OCI-LY1 (cell line): ENCODE measurements at regions not wholly inside any gene's neighbourhood (a gene's known extent, or its start where the extent isn't known, plus 50 kb on each side); places are given as distances from the start of the nearest gene placed in this dataset.

Experiments used
- H2AFZ ChIP-seq: fragments of 200-600 bp; sonication (generic), shearing (Covaris generic); 2 replicates; pipeline ENCODE4 v1.6.0; 2014; ENCODE audit warnings: antibody characterized with exemption, mild to moderate bottlenecking, low read length
- H3F3A ChIP-seq: fragments of 200-600 bp; sonication (generic), shearing (Covaris generic); 2 replicates; pipeline ENCODE4 v1.6.0; 2014; ENCODE audit warnings: mild to moderate bottlenecking, antibody characterized with exemption, low read length, moderate library complexity; ENCODE audit not compliant: insufficient read depth
- H3K27ac ChIP-seq: fragments of 200-600 bp; sonication (generic); 2 replicates; pipeline ENCODE4 v1.5.1; 2014; ENCODE audit warnings: low read length, mixed run types, mild to moderate bottlenecking, low read depth; ENCODE audit not compliant: poor library complexity, severe bottlenecking
- H3K27me3 ChIP-seq: fragments of 200-600 bp; sonication (generic); 2 replicates; pipeline ENCODE4 v1.6.0; 2014; ENCODE audit warnings: antibody characterized with exemption, mild to moderate bottlenecking, low read length, moderate library complexity; ENCODE audit not compliant: insufficient read depth
- H3K36me3 ChIP-seq: fragments of 200-600 bp; sonication (generic); 2 replicates; pipeline ENCODE4 v1.6.1; 2014; ENCODE audit warnings: mild to moderate bottlenecking, antibody characterized with exemption, low read length, moderate library complexity, mixed read lengths; ENCODE audit not compliant: insufficient read depth
- H3K4me1 ChIP-seq: fragments of 200-600 bp; sonication (generic); 2 replicates; pipeline ENCODE4 v1.5.1; 2014; ENCODE audit warnings: mild to moderate bottlenecking, low read length, moderate library complexity; ENCODE audit not compliant: insufficient read depth, severe bottlenecking
- H3K4me2 ChIP-seq: fragments of 200-600 bp; sonication (generic), shearing (Covaris generic); 2 replicates; pipeline ENCODE4 v1.6.1; 2014; ENCODE audit warnings: low read length
- H3K4me3 ChIP-seq: fragments of 200-600 bp; sonication (generic); 2 replicates; pipeline ENCODE4 v1.5.1; 2014; ENCODE audit warnings: low read length, low read depth, mild to moderate bottlenecking, mixed read lengths; ENCODE audit not compliant: poor library complexity, severe bottlenecking
- H3K79me2 ChIP-seq: fragments of 200-600 bp; shearing (Covaris generic); 2 replicates; pipeline ENCODE4 v1.6.1; 2016; ENCODE audit warnings: mixed run types, low read length, mixed read lengths; ENCODE audit not compliant: insufficient read depth
- H3K9ac ChIP-seq: fragments of 200-600 bp; sonication (generic), shearing (Covaris generic); 2 replicates; pipeline ENCODE4 v1.6.1; 2014; ENCODE audit warnings: mild to moderate bottlenecking, low read length, mixed read lengths
- H3K9me2 ChIP-seq: fragments of 200-600 bp; sonication (generic), shearing (Covaris generic); 2 replicates; pipeline ENCODE4 v1.6.1; 2014; ENCODE audit warnings: low read depth, mild to moderate bottlenecking, low read length, mixed read lengths
- H3K9me3 ChIP-seq: fragments of 200-600 bp; shearing (Covaris generic); 2 replicates; pipeline ENCODE4 v1.6.1; 2014; ENCODE audit warnings: low read length, mixed read lengths
- H4K20me1 ChIP-seq: fragments of 200-600 bp; sonication (generic), shearing (Covaris generic); 2 replicates; pipeline ENCODE4 v1.6.0; 2016; ENCODE audit warnings: mild to moderate bottlenecking, low read length; ENCODE audit not compliant: insufficient read depth
- EZH2 ChIP-seq: fragments of 200-600 bp; sonication (generic), shearing (Covaris generic); IDR thresholded peaks from 2 replicates; pipeline ENCODE4 v1.8.0; 2017; ENCODE audit warnings: borderline replicate concordance, mixed run types, mild to moderate bottlenecking, antibody characterized with exemption, low read length, moderate library complexity, mixed read lengths
- TF ChIP-seq, protein P1 (sequence below): fragments of 200-600 bp; sonication (generic), shearing (Covaris generic); IDR thresholded peaks from 2 replicates; pipeline ENCODE4 v1.5.1; 2017; ENCODE audit warnings: mild to moderate bottlenecking, antibody characterized with exemption, low read length, moderate library complexity, mixed read lengths

DNA sequence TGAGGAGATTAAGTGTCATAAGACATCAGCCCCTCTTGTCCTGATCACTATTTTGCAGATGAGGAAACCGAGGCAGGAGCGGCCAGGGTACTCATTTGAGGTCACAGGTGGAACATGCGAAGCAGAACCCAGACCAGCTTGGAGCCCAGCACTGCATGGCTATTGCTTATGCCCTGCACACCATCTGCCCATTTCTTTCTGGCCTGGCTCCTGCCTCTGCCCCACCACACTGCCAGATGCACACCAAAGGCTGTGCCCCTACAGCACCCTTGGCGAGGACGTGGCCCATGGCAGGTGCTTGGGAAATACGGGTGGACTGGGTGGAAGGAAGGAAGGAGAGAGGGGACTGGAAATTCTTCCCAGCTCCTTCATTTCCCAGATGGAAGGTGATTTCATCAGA, 222.9 kb downstream of the CTTN start:
- no peaks in the 10 kb centered on the region for H4K20me1 ChIP-seq
- no peaks in the 10 kb centered on the region for H3K79me2 ChIP-seq
- no peaks in the 10 kb centered on the region for H3K4me1 ChIP-seq
- H3K4me2 ChIP-seq = no peak overlapping the region
- H3K27me3 ChIP-seq = no peaks in the 10 kb centered on the region
- no peak for TF ChIP-seq EZH2
- TF ChIP-seq, protein P1, sequence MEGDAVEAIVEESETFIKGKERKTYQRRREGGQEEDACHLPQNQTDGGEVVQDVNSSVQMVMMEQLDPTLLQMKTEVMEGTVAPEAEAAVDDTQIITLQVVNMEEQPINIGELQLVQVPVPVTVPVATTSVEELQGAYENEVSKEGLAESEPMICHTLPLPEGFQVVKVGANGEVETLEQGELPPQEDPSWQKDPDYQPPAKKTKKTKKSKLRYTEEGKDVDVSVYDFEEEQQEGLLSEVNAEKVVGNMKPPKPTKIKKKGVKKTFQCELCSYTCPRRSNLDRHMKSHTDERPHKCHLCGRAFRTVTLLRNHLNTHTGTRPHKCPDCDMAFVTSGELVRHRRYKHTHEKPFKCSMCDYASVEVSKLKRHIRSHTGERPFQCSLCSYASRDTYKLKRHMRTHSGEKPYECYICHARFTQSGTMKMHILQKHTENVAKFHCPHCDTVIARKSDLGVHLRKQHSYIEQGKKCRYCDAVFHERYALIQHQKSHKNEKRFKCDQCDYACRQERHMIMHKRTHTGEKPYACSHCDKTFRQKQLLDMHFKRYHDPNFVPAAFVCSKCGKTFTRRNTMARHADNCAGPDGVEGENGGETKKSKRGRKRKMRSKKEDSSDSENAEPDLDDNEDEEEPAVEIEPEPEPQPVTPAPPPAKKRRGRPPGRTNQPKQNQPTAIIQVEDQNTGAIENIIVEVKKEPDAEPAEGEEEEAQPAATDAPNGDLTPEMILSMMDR = no peak
- H2AFZ ChIP-seq = no peak overlapping the region
- H3K9ac ChIP-seq = no peak overlapping the region
- H3F3A ChIP-seq = no peaks in the 10 kb centered on the region
- no peak overlapping the region for H3K27ac ChIP-seq
- no peaks in the 10 kb centered on the region for H3K36me3 ChIP-seq
- no peak overlapping the region for H3K4me3 ChIP-seq
- no peaks in the 10 kb centered on the region for H3K9me2 ChIP-seq
- H3K9me3 ChIP-seq = no peaks in the 10 kb centered on the region

DNA sequence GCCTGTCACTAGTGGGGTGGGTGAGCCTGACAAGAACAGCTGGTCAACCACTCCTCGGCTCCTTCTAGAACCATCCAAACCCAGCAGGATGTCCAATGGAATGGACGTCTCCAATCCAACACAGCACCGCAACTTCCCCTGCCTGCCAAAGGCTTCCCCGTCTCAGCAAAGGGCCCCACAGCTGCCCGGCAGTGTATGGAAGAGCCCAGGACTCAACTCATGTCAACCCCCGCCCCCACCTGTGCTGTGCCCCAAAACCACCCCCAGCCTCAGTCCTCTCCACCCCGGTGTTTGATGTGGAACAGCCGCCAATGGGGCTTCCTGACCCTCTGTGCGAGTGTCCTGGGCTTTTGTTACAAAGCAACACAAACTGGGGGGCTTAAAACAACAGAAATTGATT, 223.8 kb downstream of the CTTN start:
- no peaks in the 10 kb centered on the region for H3K9me3 ChIP-seq
- no peaks in the 10 kb centered on the region for H3F3A ChIP-seq
- H3K27ac ChIP-seq = no peak overlapping the region
- H3K79me2 ChIP-seq = no peaks in the 10 kb centered on the region
- TF ChIP-seq, protein P1 = no peak
- no peak for TF ChIP-seq EZH2
- H3K36me3 ChIP-seq = no peaks in the 10 kb centered on the region
- no peak overlapping the region for H3K4me3 ChIP-seq
- H3K9ac ChIP-seq = no peak overlapping the region
- H3K9me2 ChIP-seq = no peaks in the 10 kb centered on the region
- H3K4me1 ChIP-seq = no peaks in the 10 kb centered on the region
- H2AFZ ChIP-seq = no peak overlapping the region
- H3K4me2 ChIP-seq = no peak overlapping the region
- H3K27me3 ChIP-seq = no peaks in the 10 kb centered on the region; the same call in 1 of the 2 replicates
- H4K20me1 ChIP-seq = no peaks in the 10 kb centered on the region

DNA sequence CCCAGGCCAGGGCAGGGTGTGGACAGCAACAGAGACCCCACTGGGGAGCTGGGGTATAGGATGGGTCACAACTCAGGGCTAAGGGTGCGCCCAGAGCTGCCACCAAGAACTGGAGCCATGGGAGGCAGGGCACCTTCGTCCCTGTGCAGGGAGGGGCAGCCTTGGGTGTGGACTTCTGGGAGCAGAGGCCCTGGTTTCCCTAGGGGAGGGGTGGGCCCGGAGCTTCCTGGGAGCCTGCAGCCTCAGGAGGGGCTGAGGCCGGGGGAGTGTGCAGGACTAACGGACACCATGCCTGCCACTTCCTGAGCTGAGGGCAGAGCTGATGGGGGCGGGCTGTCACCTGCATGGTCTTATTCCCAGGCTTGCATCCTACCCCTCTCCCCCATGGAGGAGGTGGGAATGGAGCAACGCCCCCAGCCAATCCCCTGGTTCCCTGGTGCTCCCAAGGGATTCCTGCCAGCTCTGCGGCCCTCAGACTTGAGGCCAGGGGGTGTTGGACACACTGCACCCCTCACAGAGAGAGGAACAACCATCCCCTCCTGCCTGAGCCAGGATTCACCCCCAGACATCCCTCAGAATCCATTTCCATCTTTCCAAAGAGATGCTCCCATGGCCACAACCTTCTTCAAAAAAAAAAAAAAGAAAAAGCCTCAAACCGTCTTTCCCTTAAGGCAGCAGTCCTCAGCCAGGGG, 225.7 kb downstream of the CTTN start:
- Histone ChIP-seq H3K9ac (no peak overlapping the region), H3K36me3 (no peaks in the 10 kb centered on the region), H2AFZ (no peak overlapping the region), H3K4me3 (no peak overlapping the region), H3K4me2 (no peak overlapping the region), H3K27ac (no peak overlapping the region), H3K9me3 (no peaks in the 10 kb centered on the region), H3F3A (no peaks in the 10 kb centered on the region), H3K9me2 (no peaks in the 10 kb centered on the region), H3K27me3 (no peaks in the 10 kb centered on the region; the same call in 1 of the 2 replicates), H4K20me1 (no peaks in the 10 kb centered on the region), H3K79me2 (no peaks in the 10 kb centered on the region), H3K4me1 (no peaks in the 10 kb centered on the region)
- TF ChIP-seq EZH2 = no peak
- TF ChIP-seq, protein P1 = no peak
